ENCODE measurements at regions not wholly inside any gene's neighbourhood (a gene's known extent, or its start where the extent isn't known, plus 50 kb on each side); places are given as distances from the start of the nearest gene placed in this dataset.

- H3K4me1 ChIP-seq (ENCODE audit: control insufficient read depth, insufficient read depth, low read depth, low read length) = no peaks in the 10 kb centered on the region
- no peaks in the 10 kb centered on the region for H3K36me3 ChIP-seq (ENCODE audit: control insufficient read depth in 1 of 2, insufficient read depth in 2 of 2, low read depth in 1 of 2, low read length in 2 of 2)
- H3K23ac ChIP-seq (ENCODE audit: low read length in 2 of 2) = no peak overlapping the region
- no peak overlapping the region for H3K4me2 ChIP-seq (ENCODE audit: low read length, poor library complexity, severe bottlenecking)
- no peak overlapping the region for H4K8ac ChIP-seq (ENCODE audit: low read length)
- no peak overlapping the region for H2AFZ ChIP-seq (ENCODE audit: low read depth, low read length)
- H3K14ac ChIP-seq (ENCODE audit: low read length in 2 of 2) = no peak overlapping the region
- H2BK120ac ChIP-seq (ENCODE audit: low read depth, low read length) = no peak overlapping the region
- no peak overlapping the region for H2AK5ac ChIP-seq (ENCODE audit: low read length, severe bottlenecking)
- peaks cover 0 to 8% of the 10 kb centered on the region in 2 experiments for H3K27me3 ChIP-seq (ENCODE audit: control insufficient read depth in 1 of 2, insufficient read depth in 1 of 2, low read length in 2 of 2)
- no peaks in the 10 kb centered on the region for H3K79me1 ChIP-seq (replicated peaks; ENCODE audit: low read length, poor library complexity, severe bottlenecking)
- H3K18ac ChIP-seq (ENCODE audit: low read depth in 1 of 2, low read length in 2 of 2) = no peak overlapping the region
- H4K91ac ChIP-seq (ENCODE audit: low read length) = no peak overlapping the region
- H3K27ac ChIP-seq (ENCODE audit: low read length, poor library complexity, severe bottlenecking) = no peak overlapping the region
- DNase-seq = no peak
- no peak overlapping the region for H2BK12ac ChIP-seq (ENCODE audit: low read length in 2 of 2)
- peaks cover 6% of the 10 kb centered on the region for H3K9me3 ChIP-seq (ENCODE audit: control insufficient read depth, low read length)
- H2BK15ac ChIP-seq (ENCODE audit: low read depth, poor library complexity, severe bottlenecking) = no peak overlapping the region
- H3K4ac ChIP-seq (ENCODE audit: low read depth in 1 of 2, low read length in 2 of 2) = no peak overlapping the region
- H2BK5ac ChIP-seq (ENCODE audit: low read depth, low read length, poor library complexity, severe bottlenecking) = no peak overlapping the region
- H3K9ac ChIP-seq (ENCODE audit: low read length) = no peak overlapping the region
- H3K4me3 ChIP-seq (ENCODE audit: insufficient read depth in 1 of 2, low read depth in 1 of 2, low read length in 2 of 2) = no peak overlapping the region
- 69% methylated on average over 4 of the region's 5 CpGs for WGBS
Measured at GRCh38 chr7:156020566-156020965, 208.3 kb upstream of the SHH start.

GRCh38 chr7:156019776-156020565, 207.7 kb upstream of the SHH start:
- 90% methylated on average over 8 of the region's 13 CpGs for WGBS
- Histone ChIP-seq H3K4me3 (ENCODE audit: insufficient read depth in 1 of 2, low read depth in 1 of 2, low read length in 2 of 2) (no peak overlapping the region), H3K9me3 (ENCODE audit: control insufficient read depth, low read length) (peaks cover 6% of the 10 kb centered on the region), H2BK120ac (ENCODE audit: low read depth, low read length) (no peak overlapping the region), H3K27ac (ENCODE audit: low read length, poor library complexity, severe bottlenecking) (no peak overlapping the region), H2AK5ac (ENCODE audit: low read length, severe bottlenecking) (no peak overlapping the region), H3K4me1 (ENCODE audit: control insufficient read depth, insufficient read depth, low read depth, low read length) (no peaks in the 10 kb centered on the region), H3K18ac (ENCODE audit: low read depth in 1 of 2, low read length in 2 of 2) (no peak overlapping the region), H2BK15ac (ENCODE audit: low read depth, poor library complexity, severe bottlenecking) (no peak overlapping the region), H2BK12ac (ENCODE audit: low read length in 2 of 2) (no peak overlapping the region), H4K91ac (ENCODE audit: low read length) (no peak overlapping the region), H3K36me3 (ENCODE audit: control insufficient read depth in 1 of 2, insufficient read depth in 2 of 2, low read depth in 1 of 2, low read length in 2 of 2) (no peaks in the 10 kb centered on the region), H2BK5ac (ENCODE audit: low read depth, low read length, poor library complexity, severe bottlenecking) (no peak overlapping the region), H3K23ac (ENCODE audit: low read length in 2 of 2) (no peak overlapping the region), H3K79me1 (replicated peaks; ENCODE audit: low read length, poor library complexity, severe bottlenecking) (no peaks in the 10 kb centered on the region), H3K27me3 (ENCODE audit: control insufficient read depth in 1 of 2, insufficient read depth in 1 of 2, low read length in 2 of 2) (peaks cover 0 to 8% of the 10 kb centered on the region in 2 experiments), H4K8ac (ENCODE audit: low read length) (no peak overlapping the region), H3K4ac (ENCODE audit: low read depth in 1 of 2, low read length in 2 of 2) (no peak overlapping the region), H3K14ac (ENCODE audit: low read length in 2 of 2) (no peak overlapping the region), H3K9ac (ENCODE audit: low read length) (no peak overlapping the region), H3K4me2 (ENCODE audit: low read length, poor library complexity, severe bottlenecking) (no peak overlapping the region), H2AFZ (ENCODE audit: low read depth, low read length) (no peak overlapping the region)
- no peak for DNase-seq

GRCh38 chr7:156019308-156019707, 207.0 kb upstream of the SHH start:
- Histone ChIP-seq H3K4ac (ENCODE audit: low read depth in 1 of 2, low read length in 2 of 2) (no peak overlapping the region), H4K8ac (ENCODE audit: low read length) (no peak overlapping the region), H2BK15ac (ENCODE audit: low read depth, poor library complexity, severe bottlenecking) (no peak overlapping the region), H3K27ac (ENCODE audit: low read length, poor library complexity, severe bottlenecking) (no peak overlapping the region), H3K79me1 (replicated peaks; ENCODE audit: low read length, poor library complexity, severe bottlenecking) (no peaks in the 10 kb centered on the region), H3K4me2 (ENCODE audit: low read length, poor library complexity, severe bottlenecking) (no peak overlapping the region), H3K23ac (ENCODE audit: low read length in 2 of 2) (no peak overlapping the region), H3K18ac (ENCODE audit: low read depth in 1 of 2, low read length in 2 of 2) (no peak overlapping the region), H2AFZ (ENCODE audit: low read depth, low read length) (no peak overlapping the region), H3K4me3 (ENCODE audit: insufficient read depth in 1 of 2, low read depth in 1 of 2, low read length in 2 of 2) (no peak overlapping the region), H4K91ac (ENCODE audit: low read length) (no peak overlapping the region), H3K36me3 (ENCODE audit: control insufficient read depth in 1 of 2, insufficient read depth in 2 of 2, low read depth in 1 of 2, low read length in 2 of 2) (no peaks in the 10 kb centered on the region), H2BK5ac (ENCODE audit: low read depth, low read length, poor library complexity, severe bottlenecking) (no peak overlapping the region), H2BK12ac (ENCODE audit: low read length in 2 of 2) (no peak overlapping the region), H3K14ac (ENCODE audit: low read length in 2 of 2) (no peak overlapping the region), H3K4me1 (ENCODE audit: control insufficient read depth, insufficient read depth, low read depth, low read length) (no peaks in the 10 kb centered on the region), H2BK120ac (ENCODE audit: low read depth, low read length) (no peak overlapping the region), H3K9ac (ENCODE audit: low read length) (no peak overlapping the region), H2AK5ac (ENCODE audit: low read length, severe bottlenecking) (no peak overlapping the region), H3K9me3 (ENCODE audit: control insufficient read depth, low read length) (peaks cover 6% of the 10 kb centered on the region), H3K27me3 (ENCODE audit: control insufficient read depth in 1 of 2, insufficient read depth in 1 of 2, low read length in 2 of 2) (peaks cover 0 to 8% of the 10 kb centered on the region in 2 experiments)
- WGBS = 90% methylated on average over 7 of the region's 7 CpGs
- DNase-seq = no peak

- Histone ChIP-seq H4K91ac (ENCODE audit: low read length) (no peak overlapping the region), H3K79me1 (replicated peaks; ENCODE audit: low read length, poor library complexity, severe bottlenecking) (no peaks in the 10 kb centered on the region), H3K27ac (ENCODE audit: low read length, poor library complexity, severe bottlenecking) (no peak overlapping the region), H3K4ac (ENCODE audit: low read depth in 1 of 2, low read length in 2 of 2) (no peak overlapping the region), H3K4me3 (ENCODE audit: insufficient read depth in 1 of 2, low read depth in 1 of 2, low read length in 2 of 2) (no peak overlapping the region), H2AFZ (ENCODE audit: low read depth, low read length) (no peak overlapping the region), H3K9ac (ENCODE audit: low read length) (no peak overlapping the region), H3K27me3 (ENCODE audit: control insufficient read depth in 1 of 2, insufficient read depth in 1 of 2, low read length in 2 of 2) (peaks cover 0 to 7% of the 10 kb centered on the region in 2 experiments), H2BK15ac (ENCODE audit: low read depth, poor library complexity, severe bottlenecking) (no peak overlapping the region), H3K36me3 (ENCODE audit: control insufficient read depth in 1 of 2, insufficient read depth in 2 of 2, low read depth in 1 of 2, low read length in 2 of 2) (no peaks in the 10 kb centered on the region), H3K14ac (ENCODE audit: low read length in 2 of 2) (no peak overlapping the region), H3K18ac (ENCODE audit: low read depth in 1 of 2, low read length in 2 of 2) (no peak overlapping the region), H3K4me1 (ENCODE audit: control insufficient read depth, insufficient read depth, low read depth, low read length) (no peaks in the 10 kb centered on the region), H3K9me3 (ENCODE audit: control insufficient read depth, low read length) (peaks cover 6% of the 10 kb centered on the region), H4K8ac (ENCODE audit: low read length) (no peak overlapping the region), H2BK120ac (ENCODE audit: low read depth, low read length) (no peak overlapping the region), H3K23ac (ENCODE audit: low read length in 2 of 2) (no peak overlapping the region), H2AK5ac (ENCODE audit: low read length, severe bottlenecking) (no peak overlapping the region), H3K4me2 (ENCODE audit: low read length, poor library complexity, severe bottlenecking) (no peak overlapping the region), H2BK12ac (ENCODE audit: low read length in 2 of 2) (no peak overlapping the region), H2BK5ac (ENCODE audit: low read depth, low read length, poor library complexity, severe bottlenecking) (no peak overlapping the region)
- no peak for DNase-seq
- WGBS = 80% methylated on average over 25 of the region's 25 CpGs
Measured at GRCh38 chr7:156017916-156018700, 205.8 kb upstream of the SHH start.

Data from mesenchymal stem cell (in vitro differentiated cells and primary cell).